GF-D8 (cell line): ENCODE measurements at regions not wholly inside any gene's neighbourhood (a gene's known extent, or its start where the extent isn't known, plus 50 kb on each side); places are given as distances from the start of the nearest gene placed in this dataset.
"Not testable (repeated sequence)": the region's sequence is repeated elsewhere in the genome, so short reads cannot be mapped to it uniquely, and the experiment has no call there.

ENCODE experiments used
- DNase-seq: peaks from one replicate; lab custom pipeline; 2025; lab: John Stamatoyannopoulos, UW

DNA sequence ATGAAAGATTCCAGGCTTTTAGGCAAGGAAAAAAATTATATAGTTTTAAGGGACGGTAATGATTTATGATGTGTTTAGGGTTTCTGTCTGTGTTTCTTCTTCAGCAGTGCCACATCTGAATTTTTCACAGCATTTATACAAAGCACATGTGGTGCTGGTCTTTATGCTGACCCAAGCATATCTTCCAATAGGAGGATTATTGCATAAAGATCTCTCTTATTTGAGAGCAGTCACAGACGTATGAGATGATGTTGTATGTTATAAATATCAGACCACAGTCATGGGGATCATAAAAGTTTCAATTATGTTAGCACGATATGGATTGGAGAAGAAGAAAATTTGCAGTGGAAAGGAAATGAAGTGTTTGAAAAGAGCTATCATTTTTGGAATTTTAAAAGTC lies 150.9 kb downstream of the RASEF start:
- DNase-seq = no peak

DNA sequence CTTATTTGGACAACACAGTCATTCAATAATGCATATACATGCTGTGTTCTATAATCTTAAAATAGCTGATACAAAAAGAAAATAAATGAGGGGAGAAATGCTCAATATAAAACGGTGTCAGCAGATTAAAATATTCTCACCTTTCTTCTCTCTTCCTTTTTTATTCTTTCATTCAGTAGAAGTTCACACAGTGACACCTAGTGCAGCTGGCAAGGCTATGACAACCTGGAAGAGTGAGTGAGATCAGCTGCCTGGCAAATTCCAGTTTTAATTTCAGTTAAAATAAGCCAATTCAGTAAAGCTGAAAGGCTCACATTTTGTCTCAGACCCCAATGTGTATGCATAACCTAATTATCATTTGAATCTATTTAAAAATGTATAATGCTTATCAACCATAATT lies 150.3 kb downstream of the RASEF start:
- DNase-seq = no peak

DNA sequence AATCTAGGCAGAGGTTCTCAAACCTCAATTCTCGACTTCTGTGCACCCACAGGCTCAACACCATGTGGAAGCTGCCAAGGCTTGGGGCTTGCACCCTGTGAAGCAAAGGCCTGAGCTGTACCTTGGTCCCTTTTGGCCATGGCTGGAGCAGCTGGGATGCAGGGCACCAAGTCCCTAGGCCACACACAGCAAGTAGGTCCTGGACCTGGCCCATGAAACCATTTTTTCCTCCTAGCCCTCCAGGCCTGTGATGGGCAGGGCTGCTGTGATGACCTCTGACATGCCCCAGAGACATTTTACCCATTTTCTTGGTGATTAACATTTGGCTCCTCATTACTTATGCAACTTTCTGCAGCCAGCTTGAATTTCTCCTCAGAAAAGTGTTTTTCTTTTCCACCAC lies 146.7 kb downstream of the RASEF start:
- not testable (repeated sequence) for DNase-seq

DNA sequence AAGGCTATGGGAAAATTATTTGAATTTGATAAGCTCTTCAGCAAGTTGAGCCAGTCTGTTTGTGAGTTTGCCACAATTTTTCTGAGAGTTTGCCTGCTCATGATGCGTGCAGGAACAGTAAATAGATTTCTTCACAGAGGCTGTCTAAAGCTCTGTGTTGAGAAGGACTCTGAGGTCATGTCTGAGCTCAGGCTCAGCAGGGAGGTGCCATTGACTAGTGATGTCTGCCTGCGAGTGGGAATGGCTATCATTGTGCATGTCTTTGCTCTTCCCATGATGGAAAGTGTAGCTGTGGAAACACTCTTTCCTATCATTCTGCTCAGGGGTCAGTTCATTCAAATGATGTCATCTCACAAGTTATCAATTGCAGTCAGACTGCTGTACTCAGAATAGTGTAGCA lies 142.8 kb downstream of the RASEF start:
- DNase-seq = no peak

DNA sequence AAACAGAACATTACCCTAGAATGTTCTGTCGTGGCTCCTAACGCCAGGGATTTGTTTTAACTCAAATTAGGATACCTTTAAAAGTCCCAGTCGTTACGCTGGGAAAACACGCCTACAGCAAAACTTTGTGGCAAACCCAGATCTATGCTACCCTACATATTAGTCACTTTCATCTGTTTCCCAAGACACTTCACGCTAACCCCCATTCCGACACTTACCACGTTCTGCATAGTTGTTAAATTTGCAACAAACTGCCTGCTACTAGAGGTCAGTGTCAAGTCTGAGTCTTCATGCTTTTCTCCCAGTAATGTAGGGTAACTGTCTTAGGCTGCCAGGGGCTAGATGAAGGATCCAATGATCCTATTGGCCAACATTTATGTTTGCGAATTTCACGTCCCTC lies 140.3 kb downstream of the RASEF start:
- no peak for DNase-seq

DNA sequence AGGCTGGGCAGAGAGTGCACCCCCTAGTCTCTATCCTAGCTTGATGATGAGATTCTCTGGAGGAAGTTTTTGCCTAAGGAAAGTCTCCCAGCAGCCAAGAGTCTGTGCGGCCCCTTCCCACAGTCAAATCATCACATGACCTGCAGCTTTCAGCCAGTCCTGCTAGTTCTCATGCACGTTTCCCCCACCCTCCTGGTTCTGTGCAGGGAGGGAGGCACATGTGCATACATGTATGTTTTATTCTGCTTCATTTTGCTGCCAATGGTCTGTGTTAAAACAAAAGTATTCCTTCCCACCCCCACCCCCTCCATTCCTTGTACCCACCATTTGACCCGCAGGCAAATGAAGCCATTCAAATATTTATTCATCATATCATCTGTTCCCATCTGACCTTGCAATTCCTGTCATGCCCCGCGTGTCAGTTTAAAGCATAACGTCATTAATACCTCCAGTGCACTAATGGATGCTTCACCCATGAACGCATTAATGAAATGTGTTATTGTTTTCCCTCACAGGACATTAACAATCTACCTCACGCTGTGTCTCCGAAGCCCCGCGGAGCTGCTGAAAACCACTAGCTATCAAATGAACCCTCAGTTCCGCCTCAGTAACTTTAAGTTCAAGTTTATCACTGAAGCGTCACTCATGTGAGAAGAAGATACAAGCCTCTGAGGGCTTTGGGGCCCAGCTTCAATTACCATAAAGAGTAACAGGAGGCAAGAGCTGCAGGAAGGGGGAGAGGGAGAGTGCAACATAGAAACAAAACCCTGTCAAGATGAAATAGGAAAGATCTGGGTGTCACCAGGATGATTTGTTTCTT lies 139.6 kb downstream of the RASEF start:
- DNase-seq = no peak

DNA sequence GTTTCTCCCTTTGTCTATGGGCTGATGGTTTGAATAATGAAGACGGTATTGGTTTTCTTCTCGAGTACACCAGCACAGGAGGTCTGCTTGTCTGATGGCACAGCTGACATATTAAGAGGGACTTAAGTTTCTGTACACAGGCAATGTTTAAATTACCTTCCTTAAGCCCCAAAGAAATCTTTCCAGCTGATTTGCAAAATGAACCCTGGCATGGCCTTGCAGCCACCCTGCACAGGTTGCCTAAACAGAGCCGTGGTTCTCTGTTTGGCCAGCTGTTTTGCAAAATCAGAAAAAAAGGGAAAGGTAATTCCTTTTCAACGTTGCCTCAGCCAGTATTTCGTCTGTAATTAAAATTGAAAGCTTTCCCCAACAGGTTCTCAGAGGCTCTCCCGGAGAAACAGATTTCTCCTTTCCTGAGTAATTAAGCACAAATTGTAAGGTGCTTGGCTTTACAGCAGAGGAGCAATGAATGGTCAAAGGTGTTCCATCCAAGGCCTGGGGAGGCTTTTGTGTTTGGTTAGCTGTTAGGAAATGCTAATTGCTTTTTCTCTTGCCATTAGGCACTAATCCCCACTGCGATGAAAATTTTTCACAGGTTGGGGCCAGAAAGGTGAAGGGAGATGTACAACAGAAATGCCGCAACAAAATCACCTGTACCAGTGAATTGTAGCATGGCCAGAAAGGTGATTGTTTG lies 138.9 kb downstream of the RASEF start:
- no peak for DNase-seq
